Choroid plexus epithelial cell (primary cell): ENCODE measurements at regions not wholly inside any gene's neighbourhood (a gene's known extent, or its start where the extent isn't known, plus 50 kb on each side); places are given as distances from the start of the nearest gene placed in this dataset.

Experiments used
- DNase-seq: peaks from one replicate; pipeline ENCODE4 v3.0.0-alpha.2; 2010; ENCODE audit warnings: low read depth
- H3K4me3 ChIP-seq: 2 replicates; pipeline ENCODE4 v1.5.1; 2011; ENCODE audit warnings: low read depth, mild to moderate bottlenecking, control low read depth, low read length, moderate library complexity
- TF ChIP-seq, protein P1 (sequence below): conservative IDR thresholded peaks from 2 replicates; pipeline ENCODE4 v1.5.1; 2011; ENCODE audit warnings: low read depth, mild to moderate bottlenecking, control low read depth, inconsistent platforms, low read length, moderate library complexity

DNA sequence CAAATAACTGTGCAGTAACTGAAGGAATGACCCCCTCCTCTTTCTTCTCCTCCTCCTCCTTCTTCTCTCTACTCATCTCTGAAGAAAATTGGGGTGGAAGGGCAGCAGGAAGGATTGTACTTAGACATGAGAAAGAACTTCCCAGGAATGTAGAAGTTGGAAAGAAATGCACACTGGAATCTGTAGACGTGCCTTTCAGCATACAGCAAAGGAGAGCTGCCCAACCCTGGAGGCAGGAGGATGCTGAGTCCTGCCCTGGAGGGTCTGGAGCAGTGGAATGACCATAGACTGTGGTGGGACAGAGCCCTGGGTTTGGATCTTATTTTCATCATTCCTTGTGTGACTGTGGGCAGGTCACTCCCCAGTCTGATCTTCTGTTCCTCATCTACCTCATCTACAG, 80.1 kb downstream of the PJA1 start:
- H3K4me3 ChIP-seq, result no peak overlapping the region
- TF ChIP-seq, protein P1, sequence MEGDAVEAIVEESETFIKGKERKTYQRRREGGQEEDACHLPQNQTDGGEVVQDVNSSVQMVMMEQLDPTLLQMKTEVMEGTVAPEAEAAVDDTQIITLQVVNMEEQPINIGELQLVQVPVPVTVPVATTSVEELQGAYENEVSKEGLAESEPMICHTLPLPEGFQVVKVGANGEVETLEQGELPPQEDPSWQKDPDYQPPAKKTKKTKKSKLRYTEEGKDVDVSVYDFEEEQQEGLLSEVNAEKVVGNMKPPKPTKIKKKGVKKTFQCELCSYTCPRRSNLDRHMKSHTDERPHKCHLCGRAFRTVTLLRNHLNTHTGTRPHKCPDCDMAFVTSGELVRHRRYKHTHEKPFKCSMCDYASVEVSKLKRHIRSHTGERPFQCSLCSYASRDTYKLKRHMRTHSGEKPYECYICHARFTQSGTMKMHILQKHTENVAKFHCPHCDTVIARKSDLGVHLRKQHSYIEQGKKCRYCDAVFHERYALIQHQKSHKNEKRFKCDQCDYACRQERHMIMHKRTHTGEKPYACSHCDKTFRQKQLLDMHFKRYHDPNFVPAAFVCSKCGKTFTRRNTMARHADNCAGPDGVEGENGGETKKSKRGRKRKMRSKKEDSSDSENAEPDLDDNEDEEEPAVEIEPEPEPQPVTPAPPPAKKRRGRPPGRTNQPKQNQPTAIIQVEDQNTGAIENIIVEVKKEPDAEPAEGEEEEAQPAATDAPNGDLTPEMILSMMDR, result no peak

GRCh38 chrX:69083801-69084200, 81.5 kb downstream of the PJA1 start:
- H3K4me3 ChIP-seq, result no peak overlapping the region
- TF ChIP-seq, protein P1, result no peak
- DNase-seq, result no peak

More for the DNA sequence above, 80.1 kb downstream of the PJA1 start:
- no peak for DNase-seq

GRCh38 chrX:69083361-69083760, 81.9 kb downstream of the PJA1 start:
- TF ChIP-seq, protein P1, result no peak

GRCh38 chrX:69082753-69083150, 82.5 kb downstream of the PJA1 start:
- H3K4me3 ChIP-seq, result no peak overlapping the region
- TF ChIP-seq, protein P1, result no peak
- DNase-seq, result no peak

More at GRCh38 chrX:69083361-69083760, 81.9 kb downstream of the PJA1 start:
- no peak for DNase-seq
- no peak overlapping the region for H3K4me3 ChIP-seq

- DNase-seq, result no peak
- TF ChIP-seq, protein P1, result no peak
- H3K4me3 ChIP-seq, result no peak overlapping the region
These were observed 83.0 kb downstream of the PJA1 start for GRCh38 chrX:69082055-69082752.

DNA sequence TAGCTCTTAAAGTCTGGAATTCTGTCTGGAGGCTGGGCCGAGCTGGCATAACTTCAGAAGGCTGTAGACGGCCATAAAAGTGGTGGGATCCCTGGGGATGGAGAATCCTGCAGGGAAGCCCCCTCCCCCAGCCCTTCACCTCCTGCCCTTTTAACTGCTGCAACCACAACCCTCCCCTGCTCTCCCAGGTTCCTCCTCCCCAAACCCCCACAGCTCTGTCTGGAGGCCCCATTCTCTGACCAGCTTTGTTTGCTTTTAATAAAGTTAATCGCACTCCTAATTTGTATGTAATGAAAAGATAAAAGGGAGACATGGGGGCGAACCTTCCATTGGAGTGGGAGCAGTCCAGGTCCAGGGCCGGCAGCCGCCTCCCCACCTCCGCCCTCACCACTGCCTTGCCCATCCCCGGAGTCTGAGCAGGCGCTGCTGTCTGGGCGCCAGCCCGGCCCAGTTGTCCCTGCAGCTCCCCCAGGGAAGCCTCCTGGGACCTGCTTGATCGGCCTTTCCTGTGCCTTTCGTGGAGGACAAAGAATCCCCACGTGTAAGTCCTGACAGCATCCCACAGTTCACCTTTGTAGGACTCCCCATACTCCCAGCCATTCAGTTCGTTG, 84.3 kb downstream of the PJA1 start:
- TF ChIP-seq, protein P1, result no peak
- no peak for DNase-seq
- H3K4me3 ChIP-seq, result no peak overlapping the region

DNA sequence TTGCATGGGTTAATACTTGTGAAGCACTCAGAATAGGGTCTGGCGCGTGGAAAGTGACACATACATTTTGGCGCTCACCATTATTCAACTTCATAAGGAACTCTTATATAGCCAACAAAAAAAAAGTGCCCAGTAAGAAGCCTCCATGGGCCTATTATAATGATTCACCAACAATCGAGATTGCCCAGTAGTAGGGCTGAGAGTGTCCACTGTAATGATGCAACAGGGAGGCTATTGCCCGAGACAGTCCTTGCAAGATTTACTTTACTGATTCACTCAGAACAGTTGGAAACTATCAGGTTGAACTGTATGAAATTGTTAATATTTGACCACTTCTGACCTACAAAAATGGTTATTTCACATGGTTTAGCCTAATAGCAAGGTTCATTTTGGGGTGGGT, 86.0 kb downstream of the PJA1 start:
- DNase-seq, result peak; percentile 13
- TF ChIP-seq, protein P1, result no peak
- H3K4me3 ChIP-seq, result no peak overlapping the region
